Trophoblast cell (in vitro differentiated cells and primary cell): ENCODE measurements at regions not wholly inside any gene's neighbourhood (a gene's known extent, or its start where the extent isn't known, plus 50 kb on each side); places are given as distances from the start of the nearest gene placed in this dataset.

ENCODE experiments used
- DNase-seq, 2 donors: peaks; one replicate each; pipeline ENCODE4 v3.0.0-alpha.2; 2016
- H2AFZ ChIP-seq: 2 replicates; pipeline ENCODE4 v1.6.1; 2013; ENCODE audit warnings: low read length, moderate library complexity, mild to moderate bottlenecking; ENCODE audit not compliant: insufficient read depth, poor library complexity
- H2AK5ac ChIP-seq: 2 replicates; pipeline ENCODE4 v1.6.1; 2013; ENCODE audit warnings: mild to moderate bottlenecking, low read length
- H2BK120ac ChIP-seq: 2 replicates; pipeline ENCODE4 v1.6.1; 2013; ENCODE audit warnings: low read length, mild to moderate bottlenecking, moderate library complexity; ENCODE audit not compliant: insufficient read depth, poor library complexity
- H2BK12ac ChIP-seq: 2 replicates; pipeline ENCODE4 v1.6.1; 2013; ENCODE audit warnings: mild to moderate bottlenecking, low read length, moderate library complexity
- H2BK5ac ChIP-seq: 2 replicates; pipeline ENCODE4 v1.6.1; 2013; ENCODE audit warnings: low read length, low read depth, moderate library complexity, mild to moderate bottlenecking; ENCODE audit not compliant: poor library complexity
- H3K14ac ChIP-seq: 2 replicates; pipeline ENCODE4 v1.6.1; 2013; ENCODE audit warnings: mild to moderate bottlenecking, low read length
- H3K18ac ChIP-seq: 2 replicates; pipeline ENCODE4 v1.6.1; 2013; ENCODE audit warnings: mild to moderate bottlenecking, low read length
- H3K23ac ChIP-seq: 2 replicates; pipeline ENCODE4 v1.6.1; 2013; ENCODE audit warnings: low read length
- H3K27ac ChIP-seq: 2 replicates; pipeline ENCODE4 v1.5.1; 2013; ENCODE audit warnings: low read depth, mild to moderate bottlenecking, inconsistent platforms, low read length, moderate library complexity
- H3K27me3 ChIP-seq: 2 replicates; pipeline ENCODE4 v1.6.1; 2013; ENCODE audit warnings: inconsistent platforms, mild to moderate bottlenecking, low read length, moderate library complexity; ENCODE audit not compliant: insufficient read depth
- H3K36me3 ChIP-seq, 2 experiments: 1 replicate in 1 of 2; 2 replicates in 1 of 2; pipeline ENCODE4 v1.6.1; 2013; ENCODE audit warnings: low read length in 2 of 2, mild to moderate bottlenecking in 2 of 2, moderate library complexity in 1 of 2; ENCODE audit not compliant: insufficient read depth in 2 of 2, control insufficient read depth in 1 of 2
- H3K4ac ChIP-seq: 2 replicates; pipeline ENCODE4 v1.6.1; 2013; ENCODE audit warnings: low read depth, mild to moderate bottlenecking, low read length, moderate library complexity
- H3K4me1 ChIP-seq, 2 experiments: 1 replicate in 1 of 2; 2 replicates in 1 of 2; pipeline ENCODE4 v1.6.1; 2013; ENCODE audit warnings: low read length in 2 of 2, mild to moderate bottlenecking in 2 of 2, moderate library complexity in 1 of 2; ENCODE audit not compliant: insufficient read depth in 2 of 2, control insufficient read depth in 1 of 2
- H3K4me2 ChIP-seq: 2 replicates; pipeline ENCODE4 v1.6.1; 2013; ENCODE audit warnings: inconsistent platforms, mild to moderate bottlenecking, low read length, moderate library complexity
- H3K4me3 ChIP-seq: 2 replicates; pipeline ENCODE4 v1.5.1; 2013; ENCODE audit warnings: mild to moderate bottlenecking, low read depth, low read length, inconsistent platforms
- H3K79me1 ChIP-seq: one replicate; pipeline ENCODE4 v1.6.1; 2013; ENCODE audit warnings: low read length
- H3K79me2 ChIP-seq: 2 replicates; pipeline ENCODE4 v1.6.1; 2013; ENCODE audit warnings: low read length, mild to moderate bottlenecking; ENCODE audit not compliant: control insufficient read depth, insufficient read depth, poor library complexity
- H3K9ac ChIP-seq: 2 replicates; pipeline ENCODE4 v1.6.1; 2013; ENCODE audit warnings: mild to moderate bottlenecking, low read length
- H3K9me3 ChIP-seq: 2 replicates; pipeline ENCODE4 v1.6.1; 2013; ENCODE audit warnings: low read depth, mild to moderate bottlenecking, control low read depth, inconsistent platforms, low read length; ENCODE audit not compliant: insufficient read depth
- H4K12ac ChIP-seq: 2 replicates; pipeline ENCODE4 v1.6.1; 2013; ENCODE audit warnings: low read depth, mild to moderate bottlenecking, low read length, moderate library complexity
- H4K8ac ChIP-seq: 2 replicates; pipeline ENCODE4 v1.6.1; 2013; ENCODE audit warnings: low read depth, mild to moderate bottlenecking, low read length, moderate library complexity
- H4K91ac ChIP-seq: one replicate; pipeline ENCODE4 v1.6.1; 2013; ENCODE audit warnings: low read depth, mild to moderate bottlenecking, low read length, moderate library complexity
- WGBS: extraction: QIAGEN DNeasy Blood & Tissue Kit; methylation state at CpG from one replicate; pipeline ENCODE4 v1.1.7; 2013; ENCODE audit warnings: missing lambda C conversion rate; ENCODE audit not compliant: insufficient read length, insufficient coverage; ENCODE audit errors: extremely low coverage; 5-methylcytosine and 5-hydroxymethylcytosine counted together

- Histone ChIP-seq H3K27ac (no peak overlapping the region), H3K9ac (no peak overlapping the region), H2AK5ac (no peak overlapping the region), H4K12ac (no peak overlapping the region), H3K23ac (no peak overlapping the region), H3K9me3 (no peaks in the 10 kb centered on the region), H2BK12ac (no peak overlapping the region), H3K4me2 (no peak overlapping the region), H2BK5ac (no peak overlapping the region), H3K4me3 (no peak overlapping the region), H4K8ac (no peak overlapping the region), H3K18ac (no peak overlapping the region), H3K27me3 (no peaks in the 10 kb centered on the region), H3K79me2 (no peaks in the 10 kb centered on the region), H4K91ac (no peak overlapping the region), H3K36me3 (no peaks in the 10 kb centered on the region), H3K14ac (no peak overlapping the region), H3K4me1 (no peaks in the 10 kb centered on the region), H3K4ac (no peak overlapping the region), H2BK120ac (no peak overlapping the region), H3K79me1 (no peaks in the 10 kb centered on the region), H2AFZ (no peak overlapping the region)
- no CpG with 5 or more reads among the region's 3 CpGs for WGBS
- DNase-seq, result no peak
Measured at GRCh38 chr12:22781339-22781738, 156.4 kb downstream of the ETNK1 start.

DNA sequence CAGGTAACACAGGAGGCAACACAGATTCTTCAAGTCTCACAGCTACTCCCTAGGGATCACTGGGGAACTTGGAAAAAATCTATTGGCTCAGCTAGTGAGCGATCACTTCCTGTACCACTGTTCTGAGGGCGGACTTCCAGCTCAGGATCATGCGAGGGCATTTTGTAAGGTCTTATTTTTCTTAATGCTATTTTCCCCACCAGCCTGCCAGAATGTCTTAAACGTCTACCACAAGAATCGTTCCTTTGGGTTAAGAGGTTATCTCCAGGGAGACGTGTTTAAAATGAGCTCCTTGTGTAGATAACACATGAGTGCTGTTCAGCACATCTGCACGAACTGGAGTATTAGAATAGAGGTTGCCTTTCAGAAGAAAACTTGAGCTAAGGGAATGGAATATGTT is 162.6 kb downstream of the ETNK1 start:
- H2AFZ ChIP-seq, result no peak overlapping the region
- H3K4me3 ChIP-seq, result no peak overlapping the region
- no peak overlapping the region for H4K12ac ChIP-seq
- H3K36me3 ChIP-seq, result no peaks in the 10 kb centered on the region
- DNase-seq, result no peak
- no peak overlapping the region for H2BK5ac ChIP-seq
- no peak overlapping the region for H4K8ac ChIP-seq
- no peaks in the 10 kb centered on the region for H3K27me3 ChIP-seq
- H4K91ac ChIP-seq, result no peak overlapping the region
- WGBS, result no CpG with 5 or more reads among the region's 7 CpGs
- H3K27ac ChIP-seq, result no peak overlapping the region
- H3K4me2 ChIP-seq, result no peak overlapping the region
- no peak overlapping the region for H3K4ac ChIP-seq
- no peaks in the 10 kb centered on the region for H3K4me1 ChIP-seq
- H3K79me1 ChIP-seq, result no peaks in the 10 kb centered on the region
- no peaks in the 10 kb centered on the region for H3K79me2 ChIP-seq
- H3K18ac ChIP-seq, result no peak overlapping the region
- H2BK120ac ChIP-seq, result no peak overlapping the region
- H2AK5ac ChIP-seq, result no peak overlapping the region
- no peak overlapping the region for H3K14ac ChIP-seq
- H3K9ac ChIP-seq, result no peak overlapping the region
- H3K23ac ChIP-seq, result no peak overlapping the region
- no peaks in the 10 kb centered on the region for H3K9me3 ChIP-seq
- H2BK12ac ChIP-seq, result no peak overlapping the region

DNA sequence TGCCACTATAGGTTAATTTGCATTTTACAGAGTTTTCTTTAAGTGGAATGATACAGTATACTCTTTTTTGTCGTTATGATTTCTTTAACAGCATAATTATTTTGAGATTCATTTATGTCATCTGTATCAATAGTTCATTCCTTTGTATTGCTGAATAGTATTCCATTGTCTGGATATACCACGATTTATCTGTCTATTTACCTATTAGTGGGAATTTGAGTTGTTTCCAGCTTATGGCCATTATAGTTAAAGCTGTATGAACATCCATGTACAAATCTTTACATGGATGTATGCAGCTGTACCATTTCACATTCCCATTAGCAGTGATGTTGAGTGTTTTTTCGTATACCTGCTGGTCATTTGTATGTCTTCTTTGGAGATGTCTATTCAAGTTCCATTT is 163.9 kb downstream of the ETNK1 start:
- no peaks in the 10 kb centered on the region for H3K27me3 ChIP-seq
- no peak overlapping the region for H3K4me3 ChIP-seq
- H3K4ac ChIP-seq, result no peak overlapping the region
- H2AFZ ChIP-seq, result no peak overlapping the region
- H3K4me1 ChIP-seq, result no peaks in the 10 kb centered on the region
- H3K36me3 ChIP-seq, result no peaks in the 10 kb centered on the region
- no peak for DNase-seq
- no peak overlapping the region for H2BK120ac ChIP-seq
- no peak overlapping the region for H3K27ac ChIP-seq
- H2BK5ac ChIP-seq, result no peak overlapping the region
- no peak overlapping the region for H4K8ac ChIP-seq
- no peak overlapping the region for H3K23ac ChIP-seq
- H4K12ac ChIP-seq, result no peak overlapping the region
- no peak overlapping the region for H3K4me2 ChIP-seq
- H2BK12ac ChIP-seq, result no peak overlapping the region
- no peaks in the 10 kb centered on the region for H3K79me2 ChIP-seq
- no peaks in the 10 kb centered on the region for H3K9me3 ChIP-seq
- no peak overlapping the region for H3K9ac ChIP-seq
- no peak overlapping the region for H3K18ac ChIP-seq
- H3K14ac ChIP-seq, result no peak overlapping the region
- H4K91ac ChIP-seq, result no peak overlapping the region
- no CpG with 5 or more reads among the region's 3 CpGs for WGBS
- H3K79me1 ChIP-seq, result no peaks in the 10 kb centered on the region
- H2AK5ac ChIP-seq, result no peak overlapping the region

GRCh38 chr12:22792138-22792537 is 167.2 kb downstream of the ETNK1 start:
- Histone ChIP-seq H3K27ac (no peak overlapping the region), H2AFZ (no peak overlapping the region), H3K4me2 (no peak overlapping the region), H3K36me3 (no peaks in the 10 kb centered on the region), H3K9ac (no peak overlapping the region), H3K4me3 (no peak overlapping the region), H3K79me1 (no peaks in the 10 kb centered on the region), H2AK5ac (no peak overlapping the region), H2BK120ac (no peak overlapping the region), H4K91ac (no peak overlapping the region), H3K9me3 (no peaks in the 10 kb centered on the region), H4K8ac (no peak overlapping the region), H3K27me3 (no peaks in the 10 kb centered on the region), H3K79me2 (no peaks in the 10 kb centered on the region), H4K12ac (no peak overlapping the region), H2BK5ac (no peak overlapping the region), H2BK12ac (no peak overlapping the region), H3K4ac (no peak overlapping the region), H3K4me1 (no peaks in the 10 kb centered on the region), H3K18ac (no peak overlapping the region), H3K14ac (no peak overlapping the region), H3K23ac (no peak overlapping the region)
- DNase-seq, result no peak
- WGBS, result no CpG with 5 or more reads among the region's 4 CpGs
